HCT116 (cell line): ENCODE measurements at regions not wholly inside any gene's neighbourhood (a gene's known extent, or its start where the extent isn't known, plus 50 kb on each side); places are given as distances from the start of the nearest gene placed in this dataset.

ENCODE experiments used
- ATAC-seq: fragments of 200-7000 bp; cut with Tn5 transposase; 2 replicates; pipeline ENCODE4 v1.9.1; 2020; ENCODE audit warnings: mild to moderate bottlenecking, moderate library complexity
- BruUV-seq: library from RNA; stranded (reverse); fragments of 400-500 nt; replicated peaks from 2 replicates; lab custom pipeline; 2021; lab: Mats Ljungman, UMichigan
- CTCF ChIA-PET: fragments of 300-600 bp; sonication (Branson Sonifier 250); formaldehyde crosslinking; loops from one replicate; lab custom pipeline; 2021; ENCODE audit warnings: antibody characterized with exemption; lab: Charles Lee
- POLR2A ChIA-PET: fragments of 300-600, 350-600 bp; sonication (Branson Sonifier 250); formaldehyde crosslinking; loops from one replicate; lab custom pipeline; 2021; ENCODE audit warnings: antibody characterized with exemption; lab: Charles Lee
- RAD21 ChIA-PET, 2 experiments: fragments of 300-600 bp; sonication (Branson Sonifier 250); formaldehyde crosslinking; loops; one replicate each; lab custom pipeline; 2023; ENCODE audit warnings: low total read pairs in 2 of 2; ENCODE audit not compliant: uncharacterized antibody in 2 of 2, unreplicated experiment in 2 of 2, low non-redundant PET in 1 of 2; lab: Charles Lee
- DNase-seq: peaks from one replicate; pipeline ENCODE4 v3.0.0-alpha.2; 2010; ENCODE audit warnings: low read depth, low spot score
- H2AFZ ChIP-seq: fragments of 200-600 bp; shearing (Covaris generic), sonication (generic); 2 replicates; pipeline ENCODE4 v1.6.1; 2017; ENCODE audit warnings: low read depth, mixed run types, mixed read lengths, antibody characterized with exemption, low read length; ENCODE audit not compliant: poor library complexity, severe bottlenecking
- H3K27ac ChIP-seq: 2 replicates; pipeline ENCODE4 v1.5.1; 2012; ENCODE audit warnings: low read depth, low read length
- H3K27me3 ChIP-seq: fragments of 200-600 bp; sonication (generic); 2 replicates; pipeline ENCODE4 v1.6.1; 2016; ENCODE audit warnings: mixed run types, low read length, mixed read lengths; ENCODE audit not compliant: insufficient read depth
- H3K36me3 ChIP-seq, 2 experiments: fragments of 200-500 bp in 1 of 2; fragments of 200-600 bp in 1 of 2; sonication (Bioruptor generic) in 1 of 2; sonication (generic) in 1 of 2; 2 replicates each; pipeline versions ENCODE4 v1.5.1 to v1.6.1; 2014 to 2016; ENCODE audit warnings: low read length in 2 of 2, inconsistent platforms in 1 of 2, mixed read lengths in 1 of 2, mixed run types in 1 of 2; ENCODE audit not compliant: insufficient read depth in 2 of 2, control insufficient read depth in 1 of 2
- H3K4me1 ChIP-seq, 2 experiments: fragments of 200-600 bp in 1 of 2; sonication (generic) in 1 of 2; 2 replicates each; pipeline versions ENCODE4 v1.5.1 to v1.6.1; 2012 to 2017; ENCODE audit warnings: low read length in 2 of 2, inconsistent platforms in 1 of 2, mild to moderate bottlenecking in 1 of 2, mixed read lengths in 1 of 2, mixed run types in 1 of 2, moderate library complexity in 1 of 2; ENCODE audit not compliant: insufficient read depth in 2 of 2, control insufficient read depth in 1 of 2
- H3K4me2 ChIP-seq: fragments of 200-600 bp; sonication (generic); 2 replicates; pipeline ENCODE4 v1.6.1; 2017; ENCODE audit warnings: mixed run types, low read length, mixed read lengths
- H3K4me3 ChIP-seq, 2 experiments: fragments of 200-600 bp in 1 of 2; sonication (generic) in 1 of 2; replicated peaks in 1 of 2; 2 replicates each; pipeline ENCODE4 v1.5.1; 2011 to 2016; ENCODE audit warnings: low read length in 2 of 2, control low read depth in 1 of 2, low read depth in 1 of 2, mild to moderate bottlenecking in 1 of 2, mixed read lengths in 1 of 2, mixed run types in 1 of 2
- H3K79me2 ChIP-seq: fragments of 200-600 bp; sonication (generic); 2 replicates; pipeline ENCODE4 v1.6.1; 2017; ENCODE audit warnings: mild to moderate bottlenecking, mixed run types, low read length, moderate library complexity, mixed read lengths; ENCODE audit not compliant: insufficient read depth
- H3K9ac ChIP-seq: fragments of 200-600 bp; sonication (generic); 2 replicates; pipeline ENCODE4 v1.6.1; 2016; ENCODE audit warnings: low read length, mixed read lengths
- H3K9me2 ChIP-seq: fragments of 200-600 bp; sonication (generic), shearing (Covaris generic); 2 replicates; pipeline ENCODE4 v1.6.1; 2017; ENCODE audit warnings: mixed run types, mild to moderate bottlenecking, moderate library complexity; ENCODE audit not compliant: insufficient read depth
- H3K9me3 ChIP-seq, 2 experiments: fragments of 200-500 bp in 1 of 2; fragments of 200-600 bp in 1 of 2; sonication (Bioruptor generic) in 1 of 2; sonication (generic) in 1 of 2; 2 replicates each; pipeline ENCODE4 v1.6.1; 2014 to 2017; ENCODE audit warnings: low read length in 2 of 2, mixed read lengths in 2 of 2, inconsistent platforms in 1 of 2, low read depth in 1 of 2, mild to moderate bottlenecking in 1 of 2, mixed run types in 1 of 2, moderate library complexity in 1 of 2; ENCODE audit not compliant: control insufficient read depth in 1 of 2, insufficient read depth in 1 of 2
- H4K20me1 ChIP-seq: fragments of 200-600 bp; sonication (generic), shearing (Covaris generic); 2 replicates; pipeline ENCODE4 v1.6.1; 2017; ENCODE audit warnings: mixed run types, mild to moderate bottlenecking, moderate library complexity; ENCODE audit not compliant: insufficient read depth
- ATF3 ChIP-seq: IDR thresholded peaks from 2 replicates; pipeline ENCODE4 v1.6.1; 2012
- CBX3 ChIP-seq: IDR thresholded peaks from 2 replicates; pipeline ENCODE4 v1.6.1; 2012; ENCODE audit warnings: low read depth
- EGR1 ChIP-seq: IDR thresholded peaks from 2 replicates; pipeline ENCODE4 v1.6.1; 2012; ENCODE audit warnings: low read depth
- ELF1 ChIP-seq: IDR thresholded peaks from 2 replicates; pipeline ENCODE4 v1.6.1; 2012; ENCODE audit warnings: low read depth, borderline replicate concordance
- EZH2 ChIP-seq: fragments of 200-600 bp; sonication (generic); IDR thresholded peaks from 2 replicates; pipeline ENCODE4 v1.6.1; 2017; ENCODE audit warnings: antibody characterized with exemption, mixed run types
- EZH2phosphoT487 ChIP-seq: fragments of 200-600 bp; IDR thresholded peaks from 2 replicates; pipeline ENCODE4 v1.6.1; 2018; ENCODE audit warnings: antibody characterized with exemption, borderline replicate concordance
- FOSL1 ChIP-seq: IDR thresholded peaks from 2 replicates; pipeline ENCODE4 v1.6.1; 2012; ENCODE audit warnings: low read depth
- JUND ChIP-seq: IDR thresholded peaks from 2 replicates; pipeline ENCODE4 v1.6.1; 2012
- MAX ChIP-seq: IDR thresholded peaks from 2 replicates; pipeline ENCODE4 v1.6.1; 2012
- POLR2A ChIP-seq: IDR thresholded peaks from 2 replicates; pipeline ENCODE4 v1.7.0; 2011; ENCODE audit warnings: borderline replicate concordance; ENCODE audit not compliant: insufficient read depth, insufficient read length; ENCODE audit errors: extremely low read depth
- POLR2AphosphoS5 ChIP-seq: IDR thresholded peaks from 2 replicates; pipeline ENCODE4 v1.6.1; 2011; ENCODE audit warnings: mild to moderate bottlenecking, low read depth, low read length, moderate library complexity
- RAD21 ChIP-seq: IDR thresholded peaks from 2 replicates; pipeline ENCODE4 v1.6.1; 2012; ENCODE audit warnings: low read depth, mild to moderate bottlenecking
- SRF ChIP-seq: IDR thresholded peaks from 2 replicates; pipeline ENCODE4 v1.6.1; 2012; ENCODE audit warnings: low read depth
- TCF7L2 ChIP-seq: IDR thresholded peaks from 2 replicates; pipeline ENCODE4 v1.7.0; 2011; ENCODE audit warnings: borderline replicate concordance, inconsistent platforms; ENCODE audit not compliant: insufficient read depth, insufficient read length; ENCODE audit errors: extremely low read depth
- YY1 ChIP-seq: IDR thresholded peaks from 2 replicates; pipeline ENCODE4 v1.6.1; 2011; ENCODE audit warnings: low read length, low read depth, moderate library complexity, mild to moderate bottlenecking; ENCODE audit not compliant: insufficient replicate concordance; ENCODE audit errors: extremely low read depth
- ZNF274 ChIP-seq: fragments of 200-500 bp; sonication (Bioruptor generic); IDR thresholded peaks from 2 replicates; pipeline ENCODE4 v1.6.1; 2014; ENCODE audit warnings: mild to moderate bottlenecking, low read depth, low read length, inconsistent platforms
- intact Hi-C: fragments of 100-400 bp; cut with micrococcal nuclease; formaldehyde crosslinking; loops from 2 replicates; pipeline ENCODE4 v1.10.0; 2022

- no peaks in the 10 kb centered on the region for H4K20me1 ChIP-seq
- no TSS peak for BruUV-seq
- no peaks in the 10 kb centered on the region for H3K27me3 ChIP-seq
- no peak overlapping the region for H3K27ac ChIP-seq
- no peak overlapping the region for H2AFZ ChIP-seq
- no peaks in the 10 kb centered on the region for H3K79me2 ChIP-seq
- no peaks in the 10 kb centered on the region for H3K9me2 ChIP-seq
- no peak overlapping the region for H3K4me3 ChIP-seq
- no peaks in the 10 kb centered on the region for H3K4me1 ChIP-seq
- RAD21 ChIA-PET: no interaction called here
- no peak overlapping the region for H3K9ac ChIP-seq
- intact Hi-C loops: no loop called here
- no peak overlapping the region for H3K4me2 ChIP-seq
- no peaks in the 10 kb centered on the region for H3K36me3 ChIP-seq
- TF ChIP-seq TCF7L2 (no peak), RAD21 (no peak), POLR2A (no peak), MAX (no peak), ZNF274 (no peak), SRF (no peak), JUND (no peak), EZH2 (no peak), POLR2AphosphoS5 (no peak), EGR1 (no peak), ELF1 (no peak), YY1 (no peak), ATF3 (no peak), EZH2phosphoT487 (no peak), CBX3 (no peak), FOSL1 (no peak)
- TF ChIP-seq, all 23 proteins: peak for 0
- ChIA-PET POLR2A (no interaction called here), CTCF (no interaction called here)
- no peaks in the 10 kb centered on the region for H3K9me3 ChIP-seq
- no peak for DNase-seq
- ATAC-seq: no peak
Measured at GRCh38 chr5:87686975-87687374, 274.2 kb upstream of the CCNH start.
